Activated naive CD8-positive, alpha-beta T cell treated with anti-CD3 and anti-CD28 coated beads, Interleukin-2, amount 10 ng/mL, durations not matched to agents 7 days and 5 days (primary cell): ENCODE measurements at regions not wholly inside any gene's neighbourhood (a gene's known extent, or its start where the extent isn't known, plus 50 kb on each side); places are given as distances from the start of the nearest gene placed in this dataset.

Experiments
- ATAC-seq: fragments of 150-1000 bp; cut with Tn5 transposase; one replicate; pipeline ENCODE4 v1.10.0; 2021; ENCODE audit warnings: low read depth, moderate library complexity
- POLR2A ChIA-PET: fragments of 350-600 bp; sonication (Branson Sonifier 250); formaldehyde crosslinking; loops from one replicate; lab custom pipeline; 2021; ENCODE audit warnings: antibody characterized with exemption; lab: Charles Lee
- DNase-seq: peaks from one replicate; pipeline ENCODE4 v3.0.0; 2021
- H3K27ac Mint-ChIP-seq: one replicate; pipeline ENCODE4 v1.8.0; 2022; ENCODE audit warnings: mild to moderate bottlenecking, mixed read lengths
- H3K27me3 Mint-ChIP-seq: one replicate; pipeline ENCODE4 v1.8.0; 2022; ENCODE audit warnings: mild to moderate bottlenecking, moderate library complexity, mixed read lengths
- H3K36me3 Mint-ChIP-seq: one replicate; pipeline ENCODE4 v1.8.0; 2021; ENCODE audit warnings: mild to moderate bottlenecking, mixed read lengths
- H3K4me1 Mint-ChIP-seq: one replicate; pipeline ENCODE4 v1.8.0; 2021; ENCODE audit warnings: mixed read lengths
- H3K4me3 Mint-ChIP-seq: one replicate; pipeline ENCODE4 v1.8.0; 2022; ENCODE audit warnings: mild to moderate bottlenecking, moderate library complexity, mixed read lengths
- H3K9me3 Mint-ChIP-seq: one replicate; pipeline ENCODE4 v1.8.0; 2021; ENCODE audit warnings: mixed read lengths

- ATAC-seq: no peak
- Mint-ChIP-seq H3K27me3 (peaks cover 27% of the 10 kb centered on the region), H3K4me3 (no peak overlapping the region), H3K27ac (no peak overlapping the region), H3K36me3 (no peaks in the 10 kb centered on the region), H3K9me3 (no peaks in the 10 kb centered on the region), H3K4me1 (no peaks in the 10 kb centered on the region)
- DNase-seq: no peak
- POLR2A ChIA-PET: no interaction called here
These were observed 90.2 kb upstream of the RAB18 start for GRCh38 chr10:27413831-27414348.

- no peak overlapping the region for H3K4me3 Mint-ChIP-seq
- H3K9me3 Mint-ChIP-seq: no peaks in the 10 kb centered on the region
These were observed 90.7 kb upstream of the RAB18 start for GRCh38 chr10:27413387-27413786.

DNA sequence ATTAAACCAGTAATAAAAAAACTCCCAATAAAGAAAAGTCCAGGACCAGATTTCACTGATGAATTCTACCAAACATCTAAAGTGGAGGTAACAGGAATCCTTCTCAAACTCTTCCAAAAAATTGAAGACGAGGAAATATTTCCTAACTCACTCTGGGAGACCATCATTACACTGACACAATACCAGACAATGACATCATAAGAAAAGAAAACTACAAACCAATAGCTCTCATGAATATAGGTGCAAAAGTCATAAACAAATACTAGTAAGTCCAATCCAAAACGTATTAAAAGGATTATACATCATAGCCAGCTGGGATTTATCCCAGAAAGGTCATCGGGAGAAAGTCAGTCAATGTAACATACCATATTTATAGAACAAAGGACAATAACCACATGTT is 94.0 kb upstream of the RAB18 start:
- Mint-ChIP-seq H3K9me3 (no peaks in the 10 kb centered on the region), H3K36me3 (no peaks in the 10 kb centered on the region), H3K4me3 (no peak overlapping the region), H3K4me1 (no peaks in the 10 kb centered on the region), H3K27ac (no peak overlapping the region), H3K27me3 (peaks cover 29% of the 10 kb centered on the region)
- POLR2A ChIA-PET: no interaction called here
- ATAC-seq (no peak), DNase-seq (no peak)

More at GRCh38 chr10:27413387-27413786, 90.7 kb upstream of the RAB18 start:
- no peak overlapping the region for H3K27ac Mint-ChIP-seq
- no peak for DNase-seq
- H3K4me1 Mint-ChIP-seq: no peaks in the 10 kb centered on the region
- POLR2A ChIA-PET: no interaction called here
- H3K27me3 Mint-ChIP-seq: peaks cover 27% of the 10 kb centered on the region
- no peak for ATAC-seq
- no peaks in the 10 kb centered on the region for H3K36me3 Mint-ChIP-seq

DNA sequence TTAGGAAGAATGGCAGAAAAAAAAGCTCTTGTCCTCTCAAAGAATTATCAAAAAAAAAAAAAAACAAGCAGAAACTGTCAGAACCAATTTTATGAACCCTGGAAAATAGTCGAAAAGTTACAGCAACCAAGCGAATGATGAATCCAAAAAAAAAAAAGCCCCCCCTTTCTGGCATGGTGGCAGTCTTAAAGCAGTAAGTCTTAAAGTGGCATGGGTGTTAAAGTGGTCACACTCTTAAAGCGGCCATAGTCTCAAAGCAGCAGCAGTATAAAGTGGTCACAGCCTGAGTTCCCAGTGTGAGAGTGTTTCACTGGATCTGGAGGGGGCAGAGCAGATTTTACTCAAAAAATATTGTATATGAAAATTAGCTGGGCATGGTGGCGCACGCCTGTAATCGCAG is 96.8 kb upstream of the RAB18 start:
- no peak overlapping the region for H3K27ac Mint-ChIP-seq
- DNase-seq: no peak
- POLR2A ChIA-PET: no interaction called here
- no peak for ATAC-seq
- no peaks in the 10 kb centered on the region for H3K36me3 Mint-ChIP-seq
- H3K4me3 Mint-ChIP-seq: no peak overlapping the region
- no peaks in the 10 kb centered on the region for H3K4me1 Mint-ChIP-seq
- H3K27me3 Mint-ChIP-seq: peaks cover 15% of the 10 kb centered on the region
- no peaks in the 10 kb centered on the region for H3K9me3 Mint-ChIP-seq

DNA sequence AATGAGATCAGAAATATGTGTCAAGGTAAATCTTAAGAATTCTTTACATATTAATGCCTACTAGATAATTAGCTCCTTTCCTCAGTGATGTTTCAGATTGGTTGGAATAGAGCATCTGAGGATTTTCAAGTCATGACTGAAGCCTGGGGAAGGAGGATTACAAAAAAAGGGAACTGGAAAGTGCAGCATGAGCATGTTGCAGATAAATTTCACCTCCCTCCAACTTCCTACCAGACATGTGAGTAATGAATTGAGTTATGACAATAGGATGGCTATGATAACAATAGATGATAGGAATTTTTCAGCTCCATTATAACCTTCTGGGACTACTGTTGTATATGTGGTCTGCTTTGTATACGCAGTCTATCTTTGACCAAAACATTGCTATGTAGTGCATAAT is 104.2 kb upstream of the RAB18 start:
- H3K36me3 Mint-ChIP-seq: no peaks in the 10 kb centered on the region
- ATAC-seq (no peak), DNase-seq (no peak)
- peaks cover 6% of the 10 kb centered on the region for H3K27me3 Mint-ChIP-seq
- H3K9me3 Mint-ChIP-seq: no peaks in the 10 kb centered on the region
- POLR2A ChIA-PET: no interaction called here
- H3K4me3 Mint-ChIP-seq: no peak overlapping the region
- H3K4me1 Mint-ChIP-seq: no peaks in the 10 kb centered on the region
- H3K27ac Mint-ChIP-seq: no peak overlapping the region

DNA sequence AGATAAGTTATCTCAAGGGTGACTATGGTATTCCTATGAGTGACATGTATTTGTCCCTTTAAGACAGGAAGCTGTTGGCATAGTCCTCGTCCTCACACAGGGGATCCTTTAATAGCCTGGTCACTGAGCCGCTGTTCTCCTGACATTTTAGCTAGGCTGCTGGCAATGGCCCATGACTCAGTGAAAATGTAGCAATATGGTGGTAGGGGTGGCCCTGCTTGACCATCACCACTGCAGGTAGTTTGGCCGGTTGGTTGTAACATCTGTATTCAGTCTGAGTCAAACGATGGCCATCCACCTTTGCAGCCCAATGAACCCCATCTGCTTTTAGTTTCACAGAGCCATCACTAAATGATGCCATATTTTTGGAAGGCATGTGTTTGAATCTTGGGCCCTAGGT is 110.1 kb upstream of the RAB18 start:
- peaks cover 9% of the 10 kb centered on the region for H3K27me3 Mint-ChIP-seq
- no peak for DNase-seq
- no peaks in the 10 kb centered on the region for H3K36me3 Mint-ChIP-seq

DNA sequence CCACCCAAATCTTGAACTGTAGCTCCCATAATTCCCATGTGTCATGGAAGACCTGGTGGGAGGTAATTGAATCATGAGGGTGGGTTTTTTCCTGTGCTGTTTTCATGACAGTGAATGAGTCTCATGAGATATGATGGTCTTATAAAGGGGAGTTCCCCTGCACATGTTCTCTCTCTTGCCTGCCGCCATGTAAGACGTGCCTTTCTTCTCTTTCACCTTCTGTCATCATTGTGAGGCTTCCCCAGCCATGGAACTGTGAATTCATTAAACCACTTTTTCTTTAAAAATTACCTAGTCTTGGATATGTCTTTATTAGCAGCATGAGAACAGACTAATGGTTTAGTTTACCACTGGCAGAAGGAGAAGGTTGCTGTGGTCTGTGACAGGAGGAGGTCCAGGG is 111.5 kb upstream of the RAB18 start:
- DNase-seq (no peak), ATAC-seq (no peak)
- Mint-ChIP-seq H3K27me3 (peaks cover 12% of the 10 kb centered on the region), H3K36me3 (no peaks in the 10 kb centered on the region), H3K27ac (no peak overlapping the region), H3K9me3 (peaks cover 2% of the 10 kb centered on the region), H3K4me1 (no peaks in the 10 kb centered on the region), H3K4me3 (no peak overlapping the region)
- POLR2A ChIA-PET: no interaction called here

More for the DNA sequence above, 110.1 kb upstream of the RAB18 start:
- Mint-ChIP-seq H3K9me3 (peaks cover 2% of the 10 kb centered on the region), H3K27ac (no peak overlapping the region), H3K4me3 (no peak overlapping the region), H3K4me1 (no peaks in the 10 kb centered on the region)
- POLR2A ChIA-PET: interaction anchor here (0.6 kb wide), 1 partner anchor 417 kb away, joined by 3 read pairs; no protein-coding TSS in a partner anchor
- no peak for ATAC-seq

DNA sequence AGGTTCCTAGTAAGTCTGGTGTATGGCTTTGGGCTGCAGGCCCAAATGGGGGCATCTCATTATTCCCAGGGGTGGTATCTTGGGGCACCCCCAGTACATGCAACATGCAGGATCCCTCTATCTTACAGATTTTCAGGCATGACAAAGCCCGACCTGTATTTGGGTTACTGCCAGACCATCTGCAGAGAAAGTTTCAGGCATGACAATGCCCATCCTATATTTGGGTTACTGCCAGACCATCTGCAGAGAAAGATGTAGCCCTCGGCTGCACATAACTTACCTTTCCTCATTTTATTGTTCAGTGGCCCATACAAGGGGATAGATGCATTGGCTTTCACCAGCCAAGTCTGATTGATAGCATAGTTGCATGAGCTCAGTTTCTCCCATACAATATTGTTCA is 112.2 kb upstream of the RAB18 start:
- Mint-ChIP-seq H3K4me3 (no peak overlapping the region), H3K4me1 (no peaks in the 10 kb centered on the region), H3K9me3 (peaks cover 2% of the 10 kb centered on the region), H3K27ac (no peak overlapping the region), H3K36me3 (no peaks in the 10 kb centered on the region), H3K27me3 (peaks cover 12% of the 10 kb centered on the region)
- DNase-seq (no peak), ATAC-seq (no peak)
- POLR2A ChIA-PET: no interaction called here

DNA sequence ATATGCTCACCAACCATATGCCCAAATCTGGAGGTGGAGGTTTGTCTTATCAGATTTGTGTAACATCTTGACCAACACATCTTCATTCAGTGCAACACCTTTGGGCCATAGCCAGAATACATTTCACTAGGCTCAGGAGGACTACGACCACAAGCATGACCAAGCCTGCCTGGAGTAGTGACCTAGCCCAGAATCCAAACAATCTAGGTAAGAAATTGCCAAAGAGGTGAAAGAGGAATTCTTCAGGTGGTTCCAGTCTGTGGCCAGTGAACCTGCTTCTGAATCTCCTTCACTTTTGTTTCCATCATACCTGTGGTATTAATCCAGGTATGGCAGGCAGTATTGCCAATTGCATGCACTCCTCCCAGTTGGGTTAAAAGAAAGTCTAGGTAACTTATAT is 112.8 kb upstream of the RAB18 start:
- Mint-ChIP-seq H3K27ac (no peak overlapping the region), H3K27me3 (peaks cover 12% of the 10 kb centered on the region), H3K9me3 (peaks cover 2% of the 10 kb centered on the region), H3K4me3 (no peak overlapping the region), H3K4me1 (no peaks in the 10 kb centered on the region), H3K36me3 (no peaks in the 10 kb centered on the region)
- DNase-seq (no peak), ATAC-seq (no peak)
- POLR2A ChIA-PET: no interaction called here

DNA sequence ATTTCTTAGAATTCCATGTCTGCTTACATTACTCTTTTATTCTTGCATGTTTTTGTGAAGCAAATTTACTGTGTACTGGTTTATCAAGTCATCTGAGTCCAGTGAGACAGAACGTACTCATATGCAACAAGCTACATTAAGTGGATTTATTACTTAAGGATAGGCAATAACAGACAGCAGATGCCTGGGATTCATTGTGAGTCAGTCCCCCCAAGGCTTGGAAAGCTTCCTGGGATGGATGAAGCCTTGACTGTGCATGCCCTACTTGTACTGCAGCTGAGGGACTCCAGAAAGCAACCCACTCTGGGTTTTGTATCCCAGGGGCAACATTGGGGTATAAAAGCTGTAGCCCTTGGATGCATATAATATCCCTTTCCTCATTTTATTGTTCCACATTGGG is 113.4 kb upstream of the RAB18 start:
- Mint-ChIP-seq H3K27me3 (peaks cover 12% of the 10 kb centered on the region), H3K27ac (no peak overlapping the region), H3K36me3 (no peaks in the 10 kb centered on the region), H3K9me3 (peaks cover 2% of the 10 kb centered on the region), H3K4me3 (no peak overlapping the region), H3K4me1 (no peaks in the 10 kb centered on the region)
- POLR2A ChIA-PET: no interaction called here
- ATAC-seq (no peak), DNase-seq (no peak)

GRCh38 chr10:27388761-27389399 is 115.2 kb upstream of the RAB18 start:
- Mint-ChIP-seq H3K27me3 (peaks cover 18% of the 10 kb centered on the region), H3K4me1 (no peaks in the 10 kb centered on the region), H3K9me3 (peaks cover 2% of the 10 kb centered on the region), H3K27ac (no peak overlapping the region), H3K4me3 (no peak overlapping the region), H3K36me3 (no peaks in the 10 kb centered on the region)
- POLR2A ChIA-PET: no interaction called here
- DNase-seq (no peak), ATAC-seq (no peak)

- H3K36me3 Mint-ChIP-seq: no peaks in the 10 kb centered on the region
These were observed 120.2 kb upstream of the RAB18 start for GRCh38 chr10:27383595-27384542.

DNA sequence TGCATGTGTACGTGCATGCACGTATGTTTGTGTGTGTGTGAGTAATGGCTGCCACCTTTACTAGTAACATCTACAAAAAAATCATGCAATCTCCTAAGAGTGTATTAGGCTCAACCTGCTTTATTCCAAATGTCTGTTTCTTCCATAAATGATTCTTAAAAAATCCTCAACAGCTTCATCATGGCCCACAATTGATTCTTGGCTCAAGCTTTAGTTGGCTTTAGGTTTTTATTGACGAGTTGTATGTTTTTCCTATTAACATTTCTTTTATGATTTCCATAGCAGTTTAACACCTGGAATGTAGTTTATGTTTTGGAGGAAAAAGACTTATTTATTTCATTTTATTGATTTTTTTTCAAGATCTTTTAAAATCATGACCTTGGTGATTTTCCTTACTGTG is 121.9 kb upstream of the RAB18 start:
- H3K27ac Mint-ChIP-seq: no peak overlapping the region
- POLR2A ChIA-PET: no interaction called here
- H3K4me1 Mint-ChIP-seq: no peaks in the 10 kb centered on the region
- H3K4me3 Mint-ChIP-seq: no peak overlapping the region
- no peaks in the 10 kb centered on the region for H3K36me3 Mint-ChIP-seq
- DNase-seq (no peak), ATAC-seq (no peak)
- peaks cover 3% of the 10 kb centered on the region for H3K9me3 Mint-ChIP-seq
- H3K27me3 Mint-ChIP-seq: peaks cover 6% of the 10 kb centered on the region

More at GRCh38 chr10:27383595-27384542, 120.2 kb upstream of the RAB18 start:
- DNase-seq (no peak), ATAC-seq (no peak)
- peaks cover 3% of the 10 kb centered on the region for H3K9me3 Mint-ChIP-seq
- H3K27me3 Mint-ChIP-seq: peaks cover 12% of the 10 kb centered on the region
- no peak overlapping the region for H3K4me3 Mint-ChIP-seq
- no peaks in the 10 kb centered on the region for H3K4me1 Mint-ChIP-seq
- POLR2A ChIA-PET: no interaction called here
- H3K27ac Mint-ChIP-seq: no peak overlapping the region

- H3K4me1 Mint-ChIP-seq: no peaks in the 10 kb centered on the region
- no peaks in the 10 kb centered on the region for H3K36me3 Mint-ChIP-seq
- no peak for ATAC-seq
- H3K9me3 Mint-ChIP-seq: peaks cover 3% of the 10 kb centered on the region
- POLR2A ChIA-PET: no interaction called here
- H3K27me3 Mint-ChIP-seq: peaks cover 10% of the 10 kb centered on the region
- no peak for DNase-seq
- no peak overlapping the region for H3K27ac Mint-ChIP-seq
- H3K4me3 Mint-ChIP-seq: no peak overlapping the region
These were observed 123.2 kb upstream of the RAB18 start for GRCh38 chr10:27380929-27381358.
